HEK293 (cell line): ENCODE measurements at regions not wholly inside any gene's neighbourhood (a gene's known extent, or its start where the extent isn't known, plus 50 kb on each side); places are given as distances from the start of the nearest gene placed in this dataset.

Experiments used
- CTCF ChIP-seq: fragments of 450-650 bp; formaldehyde crosslinking; IDR thresholded peaks from 2 replicates; pipeline ENCODE4 v1.5.1; 2016; ENCODE audit warnings: missing biosample characterization, missing genetic modification characterization
- KLF8 ChIP-seq: fragments of 450-650 bp; formaldehyde crosslinking; IDR thresholded peaks from 2 replicates; pipeline ENCODE4 v1.5.1; 2016; ENCODE audit warnings: missing biosample characterization, missing genetic modification characterization
- PBX3 ChIP-seq: sonication (generic); formaldehyde crosslinking; IDR thresholded peaks from 2 replicates; pipeline ENCODE4 v1.8.1; 2022; ENCODE audit warnings: mild to moderate bottlenecking, moderate library complexity, missing genetic modification reagents
- PRDM4 ChIP-seq: fragments of 450-650 bp; formaldehyde crosslinking; IDR thresholded peaks from 2 replicates; pipeline ENCODE4 v1.5.1; 2017; ENCODE audit warnings: missing biosample characterization, missing genetic modification characterization
- TCF7L2 ChIP-seq: IDR thresholded peaks from 2 replicates; pipeline ENCODE4 v1.6.1; 2011; ENCODE audit warnings: low read depth, mild to moderate bottlenecking, inconsistent platforms, low read length, moderate library complexity, borderline replicate concordance
- ZBTB20 ChIP-seq: fragments of 450-650 bp; formaldehyde crosslinking; IDR thresholded peaks from 2 replicates; pipeline ENCODE4 v1.5.1; 2016; ENCODE audit warnings: missing biosample characterization, missing genetic modification characterization
- ZNF248 ChIP-seq: fragments of 450-650 bp; formaldehyde crosslinking; IDR thresholded peaks from 2 replicates; pipeline ENCODE4 v1.5.1; 2017; ENCODE audit warnings: missing biosample characterization, missing genetic modification characterization
- ZNF274 ChIP-seq, 2 experiments: fragments of 200-500 bp in 1 of 2; fragments of 450-650 bp in 1 of 2; sonication (Bioruptor generic) in 1 of 2; formaldehyde crosslinking in 1 of 2; IDR thresholded peaks; 2 replicates each; pipeline versions ENCODE4 v1.5.1 to v1.6.1; 2014 to 2016; ENCODE audit warnings: borderline replicate concordance in 1 of 2, inconsistent platforms in 1 of 2, low read length in 1 of 2, missing biosample characterization in 1 of 2, missing genetic modification characterization in 1 of 2
- ZNF366 ChIP-seq: fragments of 450-650 bp; formaldehyde crosslinking; conservative IDR thresholded peaks from 2 replicates; pipeline ENCODE4 v1.5.1; 2016; ENCODE audit warnings: missing biosample characterization, missing genetic modification characterization
- ZNF549 ChIP-seq: fragments of 450-650 bp; IDR thresholded peaks from 2 replicates; pipeline ENCODE4 v1.5.1; 2018; ENCODE audit warnings: missing biosample characterization, missing genetic modification characterization, mild to moderate bottlenecking, inconsistent platforms, moderate library complexity
- ZNF660 ChIP-seq: fragments of 450-650 bp; IDR thresholded peaks from 2 replicates; pipeline ENCODE4 v1.5.1; 2018; ENCODE audit warnings: missing biosample characterization, mild to moderate bottlenecking, missing genetic modification characterization
- ZNF704 ChIP-seq: fragments of 450-650 bp; formaldehyde crosslinking; IDR thresholded peaks from 2 replicates; pipeline ENCODE4 v1.5.1; 2016; ENCODE audit warnings: missing biosample characterization, missing genetic modification characterization
- ZSCAN5A ChIP-seq: fragments of 450-650 bp; formaldehyde crosslinking; IDR thresholded peaks from 2 replicates; pipeline ENCODE4 v1.5.1; 2016; ENCODE audit warnings: missing biosample characterization, missing genetic modification characterization

DNA sequence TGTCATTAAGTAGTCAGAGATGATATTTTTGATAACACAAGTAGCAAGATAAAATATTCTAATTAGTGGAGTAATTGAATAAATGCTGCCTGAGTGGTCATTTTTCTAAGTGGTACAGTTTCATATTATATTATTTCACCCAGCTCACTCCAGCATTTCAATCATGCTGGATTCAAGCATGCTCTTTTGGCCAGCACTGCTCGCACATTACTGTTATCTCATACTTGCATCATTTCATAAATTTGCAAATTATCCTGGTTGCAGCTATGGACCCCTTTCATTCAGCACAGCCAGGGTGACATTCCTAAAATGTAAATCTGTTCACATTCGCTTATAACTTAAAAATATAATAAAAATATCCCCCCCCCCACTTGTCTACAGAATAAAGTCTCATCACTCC lies 520.8 kb upstream of the CYLC2 start:
- TF ChIP-seq CTCF (tag by site-specific recombination), result no peak
- no peak for TF ChIP-seq ZNF549 (tag by site-specific recombination)
- no peak for TF ChIP-seq ZNF660 (tag by site-specific recombination)
- no peak for TF ChIP-seq TCF7L2
- no peak for TF ChIP-seq ZNF704 (tag by site-specific recombination)
- TF ChIP-seq PBX3 (CRISPR knock-in tag), result no peak
- no peak for TF ChIP-seq ZNF274 (IDR thresholded peaks at IDR 0.05; ENCODE audit: low read length)
- TF ChIP-seq ZNF274 (tag by site-specific recombination; IDR thresholded peaks at IDR 0.05; ENCODE audit: borderline replicate concordance), result no peak
- TF ChIP-seq ZBTB20, result no peak
- no peak for TF ChIP-seq KLF8
- no peak for TF ChIP-seq ZNF248 (tag by site-specific recombination)
- no peak for TF ChIP-seq ZNF366 (tag by site-specific recombination)
- TF ChIP-seq PRDM4 (tag by site-specific recombination), result no peak
- TF ChIP-seq ZSCAN5A (tag by site-specific recombination), result no peak
